GM19035 (cell line): ENCODE measurements at regions not wholly inside any gene's neighbourhood (a gene's known extent, or its start where the extent isn't known, plus 50 kb on each side); places are given as distances from the start of the nearest gene placed in this dataset.
"Not testable (repeated sequence)": the region's sequence is repeated elsewhere in the genome, so short reads cannot be mapped to it uniquely, and the experiment has no call there.

Experiments used
- ATAC-seq: cut with Tn5 transposase; IDR thresholded peaks from one replicate; pipeline ENCODE4 v1.9.1; 2021; ENCODE audit not compliant: unreplicated experiment

- ATAC-seq = no peak
These were observed 1165.9 kb upstream of the TENM3 start for GRCh38 chr4:181077341-181077740.

GRCh38 chr4:181078196-181078595 lies 1165.0 kb upstream of the TENM3 start:
- ATAC-seq = no peak

GRCh38 chr4:181083757-181084361 lies 1159.3 kb upstream of the TENM3 start:
- no peak for ATAC-seq

- ATAC-seq = no peak
These were observed 1157.6 kb upstream of the TENM3 start for GRCh38 chr4:181085557-181085956.

- no peak for ATAC-seq
These were observed 1137.7 kb upstream of the TENM3 start for GRCh38 chr4:181105487-181105886.

- no peak for ATAC-seq
These were observed 1136.8 kb upstream of the TENM3 start for GRCh38 chr4:181106398-181106797.

GRCh38 chr4:181108237-181108636 lies 1135.0 kb upstream of the TENM3 start:
- no peak for ATAC-seq

GRCh38 chr4:181119186-181119585 lies 1124.0 kb upstream of the TENM3 start:
- ATAC-seq = no peak

- ATAC-seq = no peak
These were observed 1121.5 kb upstream of the TENM3 start for GRCh38 chr4:181121733-181122132.

- ATAC-seq = no peak
These were observed 1116.0 kb upstream of the TENM3 start for GRCh38 chr4:181127171-181127570.

- not testable (repeated sequence) for ATAC-seq
These were observed 1112.9 kb upstream of the TENM3 start for GRCh38 chr4:181130317-181130716.

- no peak for ATAC-seq
These were observed 1105.9 kb upstream of the TENM3 start for GRCh38 chr4:181137351-181137750.

GRCh38 chr4:181138116-181138515 lies 1105.1 kb upstream of the TENM3 start:
- no peak for ATAC-seq

GRCh38 chr4:181140037-181140603 lies 1103.1 kb upstream of the TENM3 start:
- ATAC-seq = no peak

GRCh38 chr4:181143250-181143854 lies 1099.8 kb upstream of the TENM3 start:
- ATAC-seq = peak; percentile 89

- no peak for ATAC-seq
These were observed 1097.2 kb upstream of the TENM3 start for GRCh38 chr4:181146051-181146450.

- ATAC-seq = no peak
These were observed 1095.7 kb upstream of the TENM3 start for GRCh38 chr4:181147416-181147951.

- ATAC-seq = no peak
These were observed 1094.7 kb upstream of the TENM3 start for GRCh38 chr4:181148470-181148869.

- no peak for ATAC-seq
These were observed 1093.0 kb upstream of the TENM3 start for GRCh38 chr4:181150191-181150590.

- no peak for ATAC-seq
These were observed 1091.3 kb upstream of the TENM3 start for GRCh38 chr4:181151856-181152255.

GRCh38 chr4:181157647-181158046 lies 1085.6 kb upstream of the TENM3 start:
- ATAC-seq = no peak

- no peak for ATAC-seq
These were observed 1084.2 kb upstream of the TENM3 start for GRCh38 chr4:181158971-181159370.
